HEK293 (cell line): ENCODE measurements at regions not wholly inside any gene's neighbourhood (a gene's known extent, or its start where the extent isn't known, plus 50 kb on each side); places are given as distances from the start of the nearest gene placed in this dataset.

ENCODE experiments used
- SP3 ChIP-seq: fragments of 450-650 bp; formaldehyde crosslinking; IDR thresholded peaks from 2 replicates; pipeline ENCODE4 v1.5.1; 2016; ENCODE audit warnings: missing biosample characterization, missing genetic modification characterization
- ZNF48 ChIP-seq: fragments of 450-650 bp; formaldehyde crosslinking; IDR thresholded peaks from 2 replicates; pipeline ENCODE4 v1.5.1; 2016; ENCODE audit warnings: missing biosample characterization, missing genetic modification characterization
- ZNF629 ChIP-seq: fragments of 450-650 bp; formaldehyde crosslinking; IDR thresholded peaks from 2 replicates; pipeline ENCODE4 v1.5.1; 2017; ENCODE audit warnings: missing biosample characterization, missing genetic modification characterization

GRCh38 chr18:47606526-47606925, 323.9 kb downstream of the SMAD2 start:
- TF ChIP-seq ZNF629 (tag by site-specific recombination) (no peak), SP3 (tag by site-specific recombination) (no peak), ZNF48 (tag by site-specific recombination) (no peak)
